ENCODE measurements at regions not wholly inside any gene's neighbourhood (a gene's known extent, or its start where the extent isn't known, plus 50 kb on each side); places are given as distances from the start of the nearest gene placed in this dataset.

DNA sequence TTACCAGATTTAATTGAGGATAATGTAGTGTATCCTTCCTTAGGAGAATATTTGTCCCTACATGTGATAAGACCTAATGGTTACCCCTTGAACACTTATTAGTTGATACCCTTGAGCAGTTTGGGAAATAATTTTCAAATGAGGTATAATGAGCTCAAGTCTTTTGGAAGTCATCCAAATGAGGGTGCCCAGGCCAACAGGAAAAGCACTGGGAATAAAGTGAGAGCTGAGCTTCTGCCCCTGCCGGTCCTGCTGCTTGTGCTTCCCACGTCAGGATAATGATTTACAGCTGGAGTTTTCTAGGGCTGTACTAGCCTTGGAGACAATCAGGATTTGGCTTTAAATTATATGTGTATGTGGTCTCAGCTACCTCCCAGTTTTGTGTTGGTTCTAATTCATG, 178.8 kb upstream of the FRMD6 start:
- TF ChIP-seq, protein P1, sequence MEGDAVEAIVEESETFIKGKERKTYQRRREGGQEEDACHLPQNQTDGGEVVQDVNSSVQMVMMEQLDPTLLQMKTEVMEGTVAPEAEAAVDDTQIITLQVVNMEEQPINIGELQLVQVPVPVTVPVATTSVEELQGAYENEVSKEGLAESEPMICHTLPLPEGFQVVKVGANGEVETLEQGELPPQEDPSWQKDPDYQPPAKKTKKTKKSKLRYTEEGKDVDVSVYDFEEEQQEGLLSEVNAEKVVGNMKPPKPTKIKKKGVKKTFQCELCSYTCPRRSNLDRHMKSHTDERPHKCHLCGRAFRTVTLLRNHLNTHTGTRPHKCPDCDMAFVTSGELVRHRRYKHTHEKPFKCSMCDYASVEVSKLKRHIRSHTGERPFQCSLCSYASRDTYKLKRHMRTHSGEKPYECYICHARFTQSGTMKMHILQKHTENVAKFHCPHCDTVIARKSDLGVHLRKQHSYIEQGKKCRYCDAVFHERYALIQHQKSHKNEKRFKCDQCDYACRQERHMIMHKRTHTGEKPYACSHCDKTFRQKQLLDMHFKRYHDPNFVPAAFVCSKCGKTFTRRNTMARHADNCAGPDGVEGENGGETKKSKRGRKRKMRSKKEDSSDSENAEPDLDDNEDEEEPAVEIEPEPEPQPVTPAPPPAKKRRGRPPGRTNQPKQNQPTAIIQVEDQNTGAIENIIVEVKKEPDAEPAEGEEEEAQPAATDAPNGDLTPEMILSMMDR (IDR thresholded peaks at IDR 0.05) = no peak
- ATAC-seq (ENCODE audit: low FRiP score) (no peak), DNase-seq (ENCODE audit: low spot score) (no peak)

DNA sequence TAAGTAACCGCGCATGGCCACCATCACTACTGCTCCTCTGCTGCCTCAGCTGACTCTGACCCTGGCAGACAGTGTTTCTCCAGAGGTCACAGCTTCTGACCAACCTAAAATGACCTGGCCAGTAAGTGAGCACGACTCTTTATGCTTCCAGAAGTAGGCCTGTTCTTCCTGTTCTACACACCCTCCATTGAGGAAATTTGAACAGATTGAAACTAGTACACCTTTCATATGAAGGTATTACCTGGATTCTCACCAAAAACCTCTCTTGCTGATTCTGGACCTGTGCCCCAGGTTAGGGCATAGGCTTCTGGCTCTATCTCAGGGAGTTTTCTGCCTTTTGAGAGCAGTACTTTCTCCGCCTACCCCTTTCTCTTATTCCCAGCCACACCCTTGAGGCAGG, 178.4 kb upstream of the FRMD6 start:
- ATAC-seq (ENCODE audit: low FRiP score) (no peak), DNase-seq (ENCODE audit: low spot score) (no peak)
- TF ChIP-seq, protein P1 (IDR thresholded peaks at IDR 0.05) = no peak

DNA sequence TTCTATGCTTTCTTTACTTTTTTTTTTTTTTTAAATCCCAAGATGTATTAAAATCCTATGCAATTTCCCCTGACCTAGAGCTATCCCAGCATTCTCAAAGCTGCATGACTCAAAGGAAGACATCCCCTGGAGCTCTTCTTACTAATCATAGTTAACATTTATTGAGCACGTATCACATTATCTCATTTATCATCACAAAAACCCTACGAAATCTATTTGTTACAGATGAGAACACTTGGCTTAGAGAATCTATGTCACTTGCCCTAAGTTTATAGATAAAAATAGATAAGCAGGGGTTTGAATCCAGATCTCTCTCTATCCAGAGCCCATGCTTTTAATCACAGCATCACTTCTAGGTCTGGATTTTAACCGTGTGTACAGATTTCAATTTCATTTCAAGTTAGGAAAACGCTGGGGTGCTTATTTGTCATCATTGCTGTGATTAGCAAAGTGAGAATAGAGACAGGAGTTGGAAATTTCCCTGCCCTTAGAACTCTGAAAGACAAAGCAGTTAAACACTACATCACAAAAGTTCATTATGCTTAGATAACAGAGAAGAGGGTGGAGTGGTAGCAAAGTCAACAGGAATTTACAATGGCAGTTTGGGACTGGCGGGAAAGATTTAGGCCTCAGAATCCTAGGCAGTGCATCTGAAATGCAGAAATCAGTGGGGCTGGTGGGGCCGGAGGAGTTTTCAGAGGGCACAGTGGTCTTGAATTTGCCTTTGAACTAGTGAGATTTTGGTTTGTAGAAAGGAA, 177.7 kb upstream of the FRMD6 start:
- TF ChIP-seq, protein P1 (IDR thresholded peaks at IDR 0.05) = no peak
- DNase-seq (ENCODE audit: low spot score) (no peak), ATAC-seq (ENCODE audit: low FRiP score) (no peak)

DNA sequence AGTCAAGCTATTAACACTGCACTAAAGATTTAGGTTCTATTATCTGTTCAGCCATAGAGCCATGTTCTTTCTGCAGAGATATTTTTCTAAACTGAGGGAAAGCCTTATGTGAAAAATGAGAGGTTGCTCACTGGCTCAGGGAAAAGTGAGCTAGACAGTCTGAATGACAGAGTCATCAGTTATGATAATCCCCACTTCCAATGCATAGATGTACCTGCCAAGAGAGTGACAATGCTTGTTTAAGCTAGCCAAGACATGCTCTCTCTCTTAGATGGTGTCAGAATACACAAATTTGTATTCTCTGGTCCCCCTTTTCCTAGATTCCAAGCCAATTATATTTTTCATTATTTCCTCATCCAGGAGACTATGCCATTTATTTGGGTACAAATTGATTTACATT, 176.9 kb upstream of the FRMD6 start:
- TF ChIP-seq, protein P1 (IDR thresholded peaks at IDR 0.05) = no peak
- DNase-seq (ENCODE audit: low spot score) = no peak
- no peak for ATAC-seq (ENCODE audit: low FRiP score)

DNA sequence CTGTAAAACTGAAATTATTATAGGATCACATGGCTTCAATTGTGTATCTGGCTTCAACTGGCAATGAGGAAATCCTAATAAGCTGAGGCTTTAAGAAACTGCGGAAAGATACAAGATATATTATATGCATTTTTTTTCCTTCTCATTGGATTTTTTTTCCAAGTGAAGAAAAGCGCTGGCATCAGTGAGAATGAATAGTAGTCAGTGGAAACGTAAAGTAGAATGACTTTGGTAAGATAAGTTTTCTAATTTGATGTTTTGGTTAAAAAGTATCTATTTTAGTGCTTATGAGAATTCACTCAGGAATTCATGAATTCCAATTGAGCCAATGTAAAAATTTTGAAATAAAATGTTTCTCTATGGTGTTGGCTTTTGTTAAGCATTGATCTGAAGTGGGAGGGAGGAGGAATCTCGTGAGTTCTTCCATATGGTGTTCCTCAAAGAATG, 173.5 kb upstream of the FRMD6 start:
- no peak for ATAC-seq (ENCODE audit: low FRiP score)

DNA sequence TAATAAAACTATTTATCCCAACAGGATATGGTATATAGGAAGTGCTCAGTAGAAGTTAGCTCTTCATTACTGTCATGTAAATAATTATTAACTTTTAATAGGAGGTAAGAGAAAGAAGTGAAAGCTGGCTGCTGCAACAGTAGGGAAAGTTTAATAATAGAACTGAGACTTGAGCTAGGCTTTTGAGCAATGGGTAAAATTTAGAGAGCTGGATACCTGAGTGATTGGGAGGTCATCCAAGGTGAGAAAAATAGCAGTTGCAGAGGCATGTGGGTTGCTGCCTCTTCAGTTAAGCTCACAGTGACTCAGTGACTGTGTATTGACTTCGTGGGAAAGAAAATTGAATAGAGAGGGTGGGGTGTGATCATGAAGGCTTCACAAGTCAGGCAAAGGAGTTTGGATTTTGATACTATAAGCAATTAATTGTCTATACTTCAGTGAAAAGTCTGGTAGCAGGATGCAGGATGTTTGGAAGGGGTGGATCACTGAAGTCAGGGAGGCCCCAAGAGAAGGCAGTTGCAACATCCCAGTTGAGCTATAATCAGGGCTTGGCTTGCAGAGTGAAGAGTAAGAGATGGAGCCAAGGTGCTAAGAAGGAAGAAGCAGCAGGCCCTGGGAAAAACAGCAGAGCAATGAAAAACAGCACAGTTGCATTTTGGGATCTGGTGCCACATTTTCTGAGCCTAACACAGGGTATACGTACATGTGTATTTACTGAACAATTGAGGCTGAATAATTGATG, 172.0 kb upstream of the FRMD6 start:
- TF ChIP-seq, protein P1 (IDR thresholded peaks at IDR 0.05) = no peak
- ATAC-seq (ENCODE audit: low FRiP score) (no peak), DNase-seq (ENCODE audit: low spot score) (no peak)

More for the DNA sequence above, 173.5 kb upstream of the FRMD6 start:
- DNase-seq (ENCODE audit: low spot score) = no peak
- TF ChIP-seq, protein P1 (IDR thresholded peaks at IDR 0.05) = no peak

Data from omental fat pad (tissue), 3 donors.